GM18861 (cell line): ENCODE measurements at regions not wholly inside any gene's neighbourhood (a gene's known extent, or its start where the extent isn't known, plus 50 kb on each side); places are given as distances from the start of the nearest gene placed in this dataset.
"Not testable (repeated sequence)": the region's sequence is repeated elsewhere in the genome, so short reads cannot be mapped to it uniquely, and the experiment has no call there.

ENCODE experiments used
- ATAC-seq: cut with Tn5 transposase; IDR thresholded peaks from one replicate; pipeline ENCODE4 v1.9.1; 2021; ENCODE audit not compliant: unreplicated experiment

GRCh38 chr2:21194147-21194546 is 70.4 kb downstream of the TDRD15 start:
- ATAC-seq: no peak

GRCh38 chr2:21194858-21195271 is 71.1 kb downstream of the TDRD15 start:
- ATAC-seq: no peak

GRCh38 chr2:21195326-21195725 is 71.6 kb downstream of the TDRD15 start:
- no peak for ATAC-seq

- no peak for ATAC-seq
These were observed 74.9 kb downstream of the TDRD15 start for GRCh38 chr2:21198637-21199036.

- ATAC-seq: no peak
These were observed 80.2 kb downstream of the TDRD15 start for GRCh38 chr2:21203976-21204375.

GRCh38 chr2:21214085-21214484 is 90.3 kb downstream of the TDRD15 start:
- not testable (repeated sequence) for ATAC-seq

GRCh38 chr2:21217442-21217841 is 93.7 kb downstream of the TDRD15 start:
- no peak for ATAC-seq

GRCh38 chr2:21220930-21221329 is 97.2 kb downstream of the TDRD15 start:
- no peak for ATAC-seq

- ATAC-seq: no peak
These were observed 99.8 kb downstream of the TDRD15 start for GRCh38 chr2:21223618-21224017.

- ATAC-seq: no peak
These were observed 104.5 kb downstream of the TDRD15 start for GRCh38 chr2:21228041-21228895.

GRCh38 chr2:21229302-21229701 is 105.5 kb downstream of the TDRD15 start:
- ATAC-seq: no peak

GRCh38 chr2:21230140-21230539 is 106.4 kb downstream of the TDRD15 start:
- ATAC-seq: no peak

- no peak for ATAC-seq
These were observed 108.2 kb downstream of the TDRD15 start for GRCh38 chr2:21231985-21232384.

GRCh38 chr2:21233194-21233593 is 109.4 kb downstream of the TDRD15 start:
- no peak for ATAC-seq

- ATAC-seq: no peak
These were observed 110.2 kb downstream of the TDRD15 start for GRCh38 chr2:21234001-21234400.

- no peak for ATAC-seq
These were observed 110.8 kb downstream of the TDRD15 start for GRCh38 chr2:21234464-21235120.

- not testable (repeated sequence) for ATAC-seq
These were observed 116.0 kb downstream of the TDRD15 start for GRCh38 chr2:21239749-21240148.

- no peak for ATAC-seq
These were observed 120.4 kb downstream of the TDRD15 start for GRCh38 chr2:21244161-21244560.

- ATAC-seq: no peak
These were observed 121.8 kb downstream of the TDRD15 start for GRCh38 chr2:21245565-21245964.

- no peak for ATAC-seq
These were observed 125.6 kb downstream of the TDRD15 start for GRCh38 chr2:21249367-21249766.

- no peak for ATAC-seq
These were observed 126.9 kb downstream of the TDRD15 start for GRCh38 chr2:21250673-21251072.

- ATAC-seq: no peak
These were observed 127.6 kb downstream of the TDRD15 start for GRCh38 chr2:21251216-21251980.
